Non-pigmented ciliary epithelial cell (primary cell): ENCODE measurements at regions not wholly inside any gene's neighbourhood (a gene's known extent, or its start where the extent isn't known, plus 50 kb on each side); places are given as distances from the start of the nearest gene placed in this dataset.

ENCODE experiments used
- DNase-seq: peaks from one replicate; pipeline ENCODE4 v3.0.0-alpha.2; 2010; ENCODE audit warnings: low read depth

DNA sequence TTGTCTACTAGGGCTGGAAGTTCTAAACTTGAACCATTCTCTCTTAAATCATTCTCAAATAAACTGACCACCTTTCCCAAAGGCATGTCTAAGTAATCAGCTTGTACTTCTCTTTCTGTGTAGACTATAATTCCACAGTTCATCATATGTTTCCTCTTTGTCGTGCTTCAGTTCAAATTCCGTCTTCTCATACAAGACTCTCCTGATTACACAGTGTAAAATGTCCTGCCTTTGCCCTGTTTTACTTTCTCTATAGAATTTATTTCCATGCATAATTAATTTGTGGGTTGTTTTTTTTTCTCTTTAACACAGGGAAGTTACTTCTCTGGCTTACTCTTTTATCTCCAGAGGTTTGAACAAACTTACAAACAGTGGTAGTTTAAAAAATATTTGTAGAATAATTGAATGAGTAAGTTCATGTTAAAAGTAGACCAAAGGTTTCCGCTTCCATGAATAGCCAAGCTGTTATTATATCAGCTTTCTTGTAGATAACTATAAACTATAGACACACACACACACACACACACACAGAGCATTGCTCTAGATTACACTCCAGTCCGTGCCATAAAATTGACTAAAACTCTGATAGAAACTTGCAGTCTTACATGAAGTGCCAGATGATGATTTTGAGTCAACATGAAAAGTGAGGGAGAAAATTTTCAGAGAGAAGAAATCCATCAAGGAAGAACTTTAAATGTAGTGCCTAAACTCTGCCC lies 119.0 kb downstream of the SUCNR1 start:
- DNase-seq, result no peak

DNA sequence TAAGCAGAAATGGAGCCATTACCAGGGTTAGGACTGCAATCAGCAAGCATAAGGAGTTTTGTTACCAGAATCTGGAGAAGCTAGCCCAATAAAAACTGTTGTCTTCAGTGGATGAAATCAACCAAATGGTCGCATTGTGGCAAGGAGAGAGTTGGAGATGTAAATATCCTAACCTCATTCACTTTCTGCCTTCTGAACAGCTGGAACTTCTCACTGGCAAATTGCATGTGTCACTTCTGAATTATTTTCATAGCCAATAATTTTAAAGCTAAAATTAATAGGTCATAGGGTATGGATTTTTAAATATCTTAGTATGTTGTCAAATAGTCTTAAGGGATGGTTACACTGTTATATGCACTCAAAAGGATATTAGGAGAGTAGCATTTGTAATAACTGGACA lies 121.6 kb downstream of the SUCNR1 start:
- DNase-seq, result no peak

DNA sequence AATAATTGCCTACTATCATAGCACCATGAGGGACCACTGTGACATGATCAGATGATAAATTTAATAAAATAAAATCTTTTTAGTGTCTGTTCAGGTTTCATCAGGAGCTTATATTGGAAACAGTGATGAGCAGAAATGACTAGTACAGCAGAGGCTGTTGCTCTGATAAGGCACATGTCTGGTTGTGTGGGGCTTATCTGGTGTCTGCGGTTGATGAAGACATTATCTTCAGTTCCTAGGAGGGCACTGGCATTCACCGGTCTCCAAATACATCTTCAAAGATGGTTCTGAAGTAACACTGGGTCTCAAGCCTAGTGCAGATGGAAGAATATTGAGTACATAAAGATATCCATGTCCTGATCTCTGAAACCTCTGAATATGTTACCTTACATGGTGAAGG lies 125.3 kb downstream of the SUCNR1 start:
- no peak for DNase-seq

DNA sequence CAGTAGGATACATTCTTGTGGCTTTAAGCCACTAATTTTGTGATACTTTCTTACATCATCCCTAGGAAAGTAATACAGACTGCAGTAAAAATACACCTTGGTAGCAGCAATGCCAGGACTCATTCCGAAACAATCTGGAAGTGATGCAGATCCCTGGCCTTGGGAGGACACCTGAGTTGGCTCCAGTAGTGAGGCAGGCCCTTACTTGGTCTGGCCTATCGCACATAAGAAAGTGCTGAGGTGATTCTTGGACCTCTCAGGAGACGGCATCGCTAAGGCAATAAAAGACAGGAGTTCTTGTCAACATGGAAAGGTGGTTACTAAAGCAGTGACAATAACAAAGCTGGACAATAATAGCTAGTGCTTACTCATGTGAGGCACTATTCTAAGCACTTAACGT lies 126.5 kb downstream of the SUCNR1 start:
- no peak for DNase-seq

DNA sequence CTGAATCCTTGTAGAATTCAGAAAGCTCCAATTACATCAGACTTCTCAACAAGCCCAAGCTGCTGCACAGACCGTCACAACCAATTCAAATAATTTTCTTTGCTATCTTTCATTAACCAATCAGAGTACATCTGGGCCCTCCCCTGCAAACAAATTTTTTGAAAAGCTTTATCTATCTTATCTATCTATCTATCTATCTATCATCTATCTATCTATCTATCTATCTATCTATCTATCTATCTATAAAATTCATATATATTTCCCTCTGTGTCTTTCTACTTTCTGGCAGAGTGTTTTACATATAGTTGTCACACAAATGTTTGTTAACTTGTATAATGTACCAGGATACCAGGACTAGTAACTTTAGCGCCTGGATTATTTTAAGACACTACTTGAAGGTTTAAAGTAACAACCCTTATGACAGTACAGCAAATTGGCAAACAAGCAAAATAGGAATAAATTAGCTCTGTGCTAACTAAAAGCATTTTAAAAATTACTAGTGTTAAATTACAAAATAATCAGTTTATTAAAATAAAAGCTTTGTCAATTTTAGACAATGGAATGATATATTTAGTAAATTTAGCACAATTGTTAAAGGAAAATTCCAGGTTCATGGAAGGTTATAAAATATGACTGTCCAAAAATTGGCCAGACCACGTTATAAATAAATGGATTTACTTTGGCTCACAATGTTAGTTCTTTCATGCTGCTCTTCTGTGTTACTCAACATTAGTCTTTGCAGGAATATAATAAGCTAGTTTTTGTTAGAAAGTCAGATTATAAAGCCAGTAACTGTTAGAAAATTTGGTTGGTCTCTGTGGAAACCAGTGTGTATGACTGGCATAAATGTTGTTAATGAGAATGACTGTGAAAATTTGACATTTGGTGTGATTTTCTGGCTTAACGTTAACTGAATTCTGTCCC lies 138.6 kb downstream of the SUCNR1 start:
- no peak for DNase-seq

DNA sequence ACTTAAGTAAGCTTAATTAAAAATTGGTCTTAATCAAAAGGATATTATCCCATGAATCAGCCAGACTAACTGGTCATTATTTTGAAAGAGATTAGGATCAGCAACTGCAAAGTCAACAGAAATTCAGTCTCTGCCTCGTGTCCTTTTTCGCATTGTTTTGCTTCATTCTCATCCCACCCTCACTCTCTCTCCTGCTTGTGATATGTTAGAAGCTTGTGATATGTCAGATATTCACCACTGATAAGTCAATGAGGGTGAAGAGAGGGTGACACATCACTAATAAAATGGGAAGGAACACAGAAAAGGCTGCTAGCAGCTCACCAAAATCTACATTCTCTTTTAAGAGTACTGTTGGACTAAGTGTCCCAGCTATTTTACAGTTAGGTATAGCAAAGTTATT lies 146.1 kb downstream of the SUCNR1 start:
- no peak for DNase-seq

DNA sequence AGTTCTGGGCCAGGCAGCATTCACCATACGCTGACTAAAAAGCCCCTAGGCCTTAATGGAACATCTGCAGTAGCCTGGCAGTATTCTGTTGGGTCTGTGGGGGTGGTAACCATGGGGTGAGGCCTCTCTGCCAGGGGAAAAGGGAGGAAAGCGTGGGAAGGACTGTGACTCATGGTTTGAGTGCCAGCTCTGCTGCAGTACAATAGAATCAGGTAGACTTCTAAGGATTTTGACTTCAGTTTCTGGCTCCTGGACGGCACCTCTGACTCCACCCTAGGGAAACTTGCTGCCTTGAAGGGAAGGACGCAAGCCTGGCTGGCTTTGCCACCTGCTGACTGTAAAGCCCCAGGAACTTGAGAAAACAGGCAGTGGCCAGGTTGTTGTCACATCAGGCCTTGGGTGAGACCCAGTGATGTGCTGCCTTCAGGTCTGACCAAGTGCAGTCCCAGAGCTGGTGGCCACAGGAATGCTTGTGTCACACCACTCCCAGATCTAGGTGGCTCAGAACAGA lies 148.6 kb downstream of the SUCNR1 start:
- peak; percentile 20 for DNase-seq

DNA sequence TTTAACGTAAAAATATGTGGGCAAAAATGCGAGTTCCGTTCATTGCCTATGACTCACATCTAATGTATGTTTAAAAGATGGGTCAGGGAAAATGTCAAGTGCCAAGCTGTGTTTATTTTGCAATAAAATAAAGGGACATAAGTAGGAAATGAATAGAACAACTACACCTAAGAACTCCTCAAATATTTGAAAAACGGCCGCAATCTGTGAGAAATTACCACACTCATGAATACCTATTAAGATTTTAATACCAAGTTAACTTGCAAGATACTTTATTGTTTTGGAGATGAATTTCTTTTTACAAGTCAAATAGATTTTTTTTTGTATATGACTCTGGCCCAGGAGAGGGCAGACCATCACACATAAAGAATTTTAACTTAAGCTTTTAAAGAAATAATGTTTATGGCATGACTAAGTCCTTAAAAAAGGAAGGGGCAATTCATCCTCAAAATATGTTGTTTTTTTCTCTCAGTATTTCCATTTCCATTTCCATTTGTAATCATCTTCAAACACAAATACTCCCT lies 152.7 kb downstream of the SUCNR1 start:
- peak; percentile 63 for DNase-seq

DNA sequence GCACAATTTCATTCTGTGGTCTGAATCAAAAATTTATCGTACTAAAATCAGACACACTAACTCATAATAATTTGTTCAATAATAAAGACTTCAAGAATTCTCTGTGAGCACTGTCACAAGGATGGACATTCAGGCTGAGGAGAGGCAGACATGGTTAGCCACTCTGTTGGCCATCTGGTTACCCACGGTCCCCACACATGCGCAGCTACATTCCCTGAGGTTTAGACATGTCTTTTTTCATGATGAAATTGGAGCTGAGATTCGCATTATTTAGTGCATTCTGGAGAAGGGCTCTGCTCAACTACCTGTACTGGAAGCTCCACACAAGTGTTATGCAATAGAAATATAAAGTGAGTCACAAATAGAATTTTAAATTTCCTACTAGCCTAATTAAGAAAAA lies 156.9 kb downstream of the SUCNR1 start:
- no peak for DNase-seq

DNA sequence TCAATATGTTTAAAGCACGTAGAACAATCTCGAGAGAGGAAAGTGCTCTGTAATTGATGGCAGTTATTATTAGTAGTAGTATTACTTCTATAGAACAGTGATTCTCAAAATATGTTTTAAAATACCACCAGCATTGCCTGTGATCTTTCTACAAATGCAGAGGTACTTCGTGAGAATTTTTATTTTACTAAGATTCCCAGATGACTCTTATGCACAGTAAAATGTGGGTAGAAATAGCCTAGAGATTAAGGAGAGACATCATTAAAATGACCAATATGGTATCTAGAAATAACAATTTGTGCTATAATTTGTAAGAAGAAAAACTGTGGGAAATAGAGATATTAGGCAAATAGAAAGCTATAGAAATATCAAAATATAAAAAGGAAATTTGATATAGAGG lies 157.9 kb downstream of the SUCNR1 start:
- no peak for DNase-seq

DNA sequence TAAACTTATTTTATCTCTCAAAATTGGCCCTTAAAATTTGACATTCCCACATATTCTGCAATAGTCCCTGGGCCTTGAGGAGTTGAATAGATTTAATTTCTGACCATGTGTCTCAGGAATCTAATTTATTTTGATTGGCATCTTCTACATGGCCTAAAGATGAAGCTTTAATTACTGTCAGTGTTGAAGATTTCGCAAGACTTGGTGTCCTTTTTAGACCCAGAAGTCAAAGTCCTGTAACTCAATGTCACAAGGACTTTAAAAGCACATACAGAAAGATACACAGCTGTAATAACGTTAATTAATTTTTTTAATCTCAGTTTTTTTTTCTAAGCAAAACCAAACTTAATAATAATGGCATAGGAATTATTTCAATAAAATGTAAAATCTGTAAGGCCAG lies 163.9 kb downstream of the SUCNR1 start:
- no peak for DNase-seq

DNA sequence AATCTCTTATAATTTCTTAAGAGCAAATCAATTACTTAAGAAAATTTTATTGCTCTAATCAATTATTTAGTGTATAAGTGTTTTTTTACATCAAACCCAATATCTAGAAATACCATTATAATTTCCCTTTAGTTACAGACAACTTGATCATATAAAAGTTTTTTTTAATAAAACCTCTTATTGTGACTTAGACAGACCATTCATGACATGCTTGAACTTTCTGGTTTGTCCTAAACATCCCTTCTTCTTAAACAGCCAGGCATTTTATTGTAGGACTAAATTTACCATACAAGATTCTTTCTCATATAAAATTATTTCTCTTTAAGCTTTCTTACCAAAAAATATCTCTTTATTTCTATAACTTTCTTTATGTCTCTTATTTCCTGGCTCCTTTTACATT lies 164.5 kb downstream of the SUCNR1 start:
- no peak for DNase-seq

DNA sequence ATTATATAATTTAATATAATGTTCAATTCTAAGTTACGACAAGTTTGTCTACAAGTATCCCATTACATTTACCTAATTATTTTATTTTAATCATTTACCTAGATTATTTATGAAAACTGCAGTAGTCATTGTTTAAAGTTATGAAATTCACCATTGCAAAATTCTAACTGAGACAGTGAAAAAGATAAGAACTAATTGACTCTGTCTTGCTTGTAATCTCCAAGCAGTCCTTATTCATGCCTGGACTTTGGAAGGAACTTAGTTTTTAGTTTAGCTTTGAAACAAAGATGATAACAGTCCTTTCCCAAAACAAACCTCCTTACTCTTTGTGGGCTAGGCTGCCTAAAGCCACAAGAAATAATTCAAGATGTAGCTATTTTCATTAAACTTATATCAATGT lies 165.0 kb downstream of the SUCNR1 start:
- DNase-seq, result no peak

DNA sequence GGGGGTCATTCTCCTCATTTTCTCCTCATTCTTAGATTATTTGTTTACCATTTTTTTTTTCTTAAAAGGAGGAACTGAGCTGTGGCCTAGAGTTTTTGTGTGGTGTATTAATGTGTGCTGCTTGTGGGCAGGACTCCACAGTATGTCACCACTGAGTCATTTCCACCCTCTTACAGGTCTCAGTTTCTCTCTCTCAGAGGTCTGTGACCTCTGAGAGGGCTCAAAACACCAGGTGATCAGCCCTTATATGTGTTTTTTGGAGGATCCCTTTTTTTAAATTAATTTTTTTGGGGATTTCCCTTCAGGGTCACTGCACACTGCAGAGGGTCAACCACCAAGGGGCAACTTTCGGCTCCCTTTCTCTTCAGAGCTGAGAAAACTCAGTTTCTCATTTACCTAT lies 166.4 kb downstream of the SUCNR1 start:
- DNase-seq, result no peak

DNA sequence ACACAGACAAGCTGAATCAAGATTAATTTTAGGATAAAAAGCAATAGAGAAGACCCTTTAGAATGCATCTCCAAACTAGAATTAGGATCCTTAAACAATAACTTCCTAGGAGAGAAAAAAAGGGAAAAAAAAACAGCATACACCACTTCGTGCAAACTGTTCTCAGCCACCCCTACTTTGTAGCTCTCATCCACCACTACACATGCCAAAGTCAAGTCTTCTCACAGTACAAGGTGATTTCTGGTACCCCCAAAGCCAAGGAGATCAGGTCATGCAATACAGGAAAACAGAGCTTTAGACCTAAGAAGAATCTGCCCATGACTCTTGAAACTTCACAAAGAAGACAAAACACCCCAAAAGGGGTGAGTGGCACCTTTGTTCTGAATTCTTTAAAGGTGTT lies 166.9 kb downstream of the SUCNR1 start:
- DNase-seq, result no peak

DNA sequence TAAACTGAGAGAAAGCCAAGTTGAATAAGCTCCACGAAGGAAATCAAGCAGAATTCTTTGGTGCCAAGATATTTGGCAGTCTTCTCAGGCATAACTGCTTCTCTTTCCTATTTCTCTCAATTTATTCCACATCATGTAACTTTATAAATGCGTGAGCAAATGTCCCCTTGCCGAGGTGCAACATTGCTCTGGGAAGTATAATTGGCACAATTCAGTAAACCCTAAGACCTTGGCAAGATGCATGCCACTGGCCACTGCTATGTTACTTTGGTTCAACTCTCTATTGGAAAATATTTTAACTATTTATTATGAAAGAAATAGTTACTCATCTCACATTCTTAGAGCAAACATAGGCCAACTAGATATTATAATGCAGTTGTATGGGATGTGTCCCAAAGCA lies 170.2 kb downstream of the SUCNR1 start:
- DNase-seq, result no peak

DNA sequence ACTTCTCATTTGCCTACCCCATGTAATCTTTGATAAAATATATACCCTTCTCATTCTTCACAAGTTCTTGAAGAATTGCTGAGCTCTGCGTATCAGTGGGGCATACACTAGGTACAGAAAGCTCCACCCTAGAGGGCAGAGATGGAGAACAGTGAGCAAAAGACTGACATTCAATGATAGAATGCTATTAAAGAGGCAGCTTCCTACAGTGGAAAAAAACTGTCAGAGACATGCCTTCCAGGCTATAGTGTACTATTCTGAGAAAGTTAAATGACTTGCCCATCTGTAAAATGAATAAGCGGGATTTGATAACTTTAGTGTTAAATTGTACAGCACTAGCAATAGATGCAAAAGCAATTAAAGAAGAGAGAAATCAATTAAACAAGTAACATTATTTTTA lies 172.8 kb downstream of the SUCNR1 start:
- no peak for DNase-seq

DNA sequence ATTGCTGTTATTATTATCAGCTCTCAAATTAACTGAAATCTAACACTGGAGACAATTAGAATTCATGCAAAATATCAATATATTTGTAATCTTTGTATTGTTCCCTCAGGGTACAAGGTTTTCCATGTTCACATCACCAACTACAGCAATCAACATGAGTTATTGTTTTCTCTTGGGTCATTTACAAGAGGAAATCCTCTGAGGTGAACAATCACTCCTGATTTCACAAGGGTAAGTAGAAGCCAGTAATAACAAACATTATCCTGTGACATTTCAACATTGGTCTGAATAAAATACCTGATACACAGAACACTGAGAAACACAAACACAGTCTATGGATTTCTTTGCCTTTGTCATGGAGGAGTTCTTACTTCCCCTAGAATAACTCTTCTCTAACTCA lies 174.0 kb downstream of the SUCNR1 start:
- DNase-seq, result no peak

DNA sequence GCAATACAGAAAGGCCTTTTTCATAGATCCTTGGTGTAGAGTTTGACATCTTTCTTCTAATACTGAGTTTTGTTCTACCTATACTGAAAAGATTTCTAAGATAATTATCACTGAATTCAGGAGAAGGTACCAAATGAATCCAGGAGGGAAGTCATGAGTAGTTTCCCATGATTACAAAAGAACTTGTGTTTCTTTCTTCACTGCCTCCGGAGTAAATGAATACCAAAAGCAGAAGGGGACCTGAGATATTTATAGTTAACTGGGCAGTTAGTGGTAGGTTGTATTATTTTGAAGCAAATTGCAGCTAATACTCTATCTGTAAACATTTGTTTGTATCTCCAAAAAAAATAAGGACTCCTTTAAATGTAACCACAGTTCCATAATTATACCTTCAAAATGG lies 175.4 kb downstream of the SUCNR1 start:
- DNase-seq, result no peak

DNA sequence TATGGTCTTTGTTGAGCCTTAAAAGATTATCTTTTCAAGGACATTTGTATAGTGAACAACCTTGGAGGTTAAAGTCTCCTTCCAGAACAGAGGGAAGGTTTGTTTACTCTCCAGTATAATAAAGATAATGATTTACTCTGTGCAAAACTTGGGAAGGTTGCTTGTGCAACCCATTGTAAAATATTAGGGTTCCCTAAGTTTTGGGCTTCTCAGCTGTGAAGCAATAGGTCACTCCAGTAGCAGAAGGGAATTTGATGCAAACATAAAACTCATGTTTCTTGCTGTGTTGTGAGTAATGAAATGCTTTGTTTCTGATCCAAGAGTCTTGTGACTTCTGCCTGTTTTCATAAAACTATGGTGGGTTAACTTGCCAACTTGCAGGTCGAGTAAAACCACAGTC lies 177.5 kb downstream of the SUCNR1 start:
- DNase-seq, result no peak

DNA sequence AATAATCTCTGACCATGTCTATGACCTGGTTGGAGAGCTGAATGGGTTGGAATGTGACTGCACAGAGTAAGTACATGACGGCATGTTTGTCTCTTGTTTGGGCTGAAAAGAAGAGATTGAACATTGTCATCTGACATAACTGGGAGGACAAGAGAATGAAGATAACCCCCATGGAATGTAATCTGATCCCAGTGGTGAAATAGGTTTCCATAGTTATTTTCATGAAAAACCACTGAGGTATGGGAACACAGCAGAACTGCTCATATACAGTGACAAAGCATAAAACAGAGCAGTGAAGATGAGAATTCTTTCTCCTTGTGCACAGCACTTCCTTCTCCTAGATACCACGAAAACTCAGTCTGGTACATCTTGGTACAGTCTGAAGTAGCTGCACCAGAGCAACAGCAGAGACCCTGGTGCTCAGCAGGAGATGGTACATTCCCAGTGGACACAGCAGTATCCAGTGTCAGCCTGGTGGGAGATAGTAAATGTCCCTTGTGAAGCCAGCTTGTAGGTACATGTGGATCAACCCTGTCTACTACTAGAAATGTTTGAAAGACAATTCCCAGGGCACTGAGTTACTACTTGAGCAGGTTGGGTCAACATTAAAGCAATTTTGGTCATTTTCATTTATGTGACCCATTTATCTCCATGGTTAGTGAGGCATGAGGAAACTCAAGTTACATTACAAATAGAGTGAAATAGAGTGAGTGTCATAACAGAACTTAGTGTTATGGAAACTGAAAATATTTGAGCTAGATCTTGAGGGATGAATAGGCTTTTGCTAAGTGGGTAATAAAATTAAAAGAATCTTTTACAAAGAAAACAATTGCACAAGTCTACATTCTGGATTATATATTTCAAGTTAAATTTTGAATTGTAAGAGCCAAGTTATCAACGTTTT lies 178.3 kb downstream of the SUCNR1 start:
- DNase-seq, result no peak

DNA sequence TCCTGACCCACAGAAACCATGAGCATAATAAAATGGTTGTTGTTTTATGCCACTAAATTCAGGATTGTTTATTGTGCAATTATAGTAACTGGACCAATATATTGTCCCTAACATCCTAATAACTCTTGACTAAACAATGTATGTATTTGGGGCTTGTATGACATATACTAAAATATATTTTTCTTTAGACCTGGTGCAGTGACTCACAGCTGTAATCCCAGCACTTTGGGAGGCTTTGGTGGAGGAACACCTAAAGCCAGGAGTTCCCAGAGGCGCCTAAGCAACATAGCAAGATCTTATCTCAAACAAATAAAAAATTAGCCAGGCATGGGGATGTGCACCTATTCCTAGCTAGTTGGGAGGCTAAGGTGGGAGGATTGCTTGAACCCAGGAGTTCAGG lies 180.4 kb downstream of the SUCNR1 start:
- no peak for DNase-seq
